SK-N-MC (cell line): ENCODE measurements at regions not wholly inside any gene's neighbourhood (a gene's known extent, or its start where the extent isn't known, plus 50 kb on each side); places are given as distances from the start of the nearest gene placed in this dataset.

Source experiments
- EZH2 ChIP-seq: fragments of 200-600 bp; sonication (generic); IDR thresholded peaks from one replicate; pipeline ENCODE4 v1.6.1; 2017; ENCODE audit warnings: antibody characterized with exemption
- FOXP2 ChIP-seq: optimal IDR thresholded peaks from 2 replicates; pipeline ENCODE3; 2011; ENCODE audit warnings: mild to moderate bottlenecking, moderate library complexity; ENCODE audit not compliant: insufficient read depth; ENCODE audit errors: extremely low read length, control extremely low read depth
- POLR2AphosphoS5 ChIP-seq: IDR thresholded peaks from 2 replicates; pipeline ENCODE4 v1.6.1; 2012; ENCODE audit warnings: mild to moderate bottlenecking, low read depth, low read length, borderline replicate concordance

DNA sequence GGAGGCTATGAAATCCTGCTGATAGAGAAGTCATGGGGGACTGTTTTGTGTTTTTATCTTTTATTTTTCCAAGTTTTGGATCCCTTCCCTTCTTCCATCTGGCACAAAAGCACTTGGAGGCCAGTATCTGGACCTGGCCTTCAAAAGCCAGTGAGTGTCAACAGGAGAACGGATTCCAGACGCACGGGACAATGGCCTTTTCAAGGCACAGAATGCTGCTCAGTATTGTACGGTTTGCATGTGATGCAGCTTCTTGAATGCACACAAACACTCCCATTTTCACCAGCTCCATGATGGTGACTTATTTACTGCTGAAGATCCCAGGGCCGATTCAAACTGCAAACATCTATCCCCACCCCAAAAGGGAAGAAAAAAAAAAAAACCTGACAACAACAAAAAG, 145.4 kb downstream of the CPEB2 start:
- TF ChIP-seq EZH2 (no peak), POLR2AphosphoS5 (no peak), FOXP2 (no peak)
